Ascending aorta (tissue), 2 donors: ENCODE measurements at regions not wholly inside any gene's neighbourhood (a gene's known extent, or its start where the extent isn't known, plus 50 kb on each side); places are given as distances from the start of the nearest gene placed in this dataset.

Experiments used
- DNase-seq, 2 donors: peaks; one replicate each; pipeline ENCODE4 v3.0.0-alpha.2; 2019; ENCODE audit warnings: low spot score in 2 of 2
- H3K27ac ChIP-seq, 2 donors: fragments of 200-600 bp; sonication (generic); one replicate each; pipeline ENCODE4 v1.5.1; 2016 to 2017; ENCODE audit warnings: mild to moderate bottlenecking in 1 of 2
- H3K27me3 ChIP-seq: fragments of 200-600 bp; sonication (generic); one replicate; pipeline ENCODE4 v1.5.1; 2017
- H3K36me3 ChIP-seq, 2 donors: fragments of 200-600 bp; sonication (generic); one replicate each; pipeline ENCODE4 v1.5.1; 2016
- H3K4me1 ChIP-seq, 2 donors: fragments of 200-600 bp; sonication (generic); one replicate each; pipeline ENCODE4 v1.5.1; 2016 to 2017; ENCODE audit warnings: mild to moderate bottlenecking in 1 of 2
- H3K4me3 ChIP-seq, 2 donors: fragments of 200-600 bp; sonication (generic); one replicate each; pipeline ENCODE4 v1.5.1; 2016 to 2017; ENCODE audit warnings: mild to moderate bottlenecking in 1 of 2
- H3K9me3 ChIP-seq, 2 donors: fragments of 200-600 bp; sonication (generic); one replicate each; pipeline ENCODE4 v1.5.1; 2016
- CTCF ChIP-seq, 3 experiments: fragments of 200-600 bp in 2 of 3; fragments of 450-650 bp in 1 of 3; sonication (generic) in 2 of 3; IDR thresholded peaks; one replicate each; pipeline ENCODE4 v1.5.1; 2016 to 2019; ENCODE audit warnings: antibody characterized with exemption in 3 of 3, mild to moderate bottlenecking in 1 of 3, moderate library complexity in 1 of 3
- intact Hi-C: fragments of 100-400 bp; cut with DNase I; formaldehyde crosslinking; loops from one replicate; pipeline ENCODE4 v1.15.1; 2023

GRCh38 chr5:12217039-12217438, 312.8 kb upstream of the CTNND2 start:
- Histone ChIP-seq H3K27me3 (no peaks in the 10 kb centered on the region), H3K4me1 (no peaks in the 10 kb centered on the region), H3K36me3 (no peaks in the 10 kb centered on the region), H3K4me3 (no peak overlapping the region), H3K9me3 (no peaks in the 10 kb centered on the region), H3K27ac (no peak overlapping the region)
- no peak for TF ChIP-seq CTCF (IDR thresholded peaks at IDR 0.05)
- intact Hi-C loops, result no loop called here
- no peak for DNase-seq

DNA sequence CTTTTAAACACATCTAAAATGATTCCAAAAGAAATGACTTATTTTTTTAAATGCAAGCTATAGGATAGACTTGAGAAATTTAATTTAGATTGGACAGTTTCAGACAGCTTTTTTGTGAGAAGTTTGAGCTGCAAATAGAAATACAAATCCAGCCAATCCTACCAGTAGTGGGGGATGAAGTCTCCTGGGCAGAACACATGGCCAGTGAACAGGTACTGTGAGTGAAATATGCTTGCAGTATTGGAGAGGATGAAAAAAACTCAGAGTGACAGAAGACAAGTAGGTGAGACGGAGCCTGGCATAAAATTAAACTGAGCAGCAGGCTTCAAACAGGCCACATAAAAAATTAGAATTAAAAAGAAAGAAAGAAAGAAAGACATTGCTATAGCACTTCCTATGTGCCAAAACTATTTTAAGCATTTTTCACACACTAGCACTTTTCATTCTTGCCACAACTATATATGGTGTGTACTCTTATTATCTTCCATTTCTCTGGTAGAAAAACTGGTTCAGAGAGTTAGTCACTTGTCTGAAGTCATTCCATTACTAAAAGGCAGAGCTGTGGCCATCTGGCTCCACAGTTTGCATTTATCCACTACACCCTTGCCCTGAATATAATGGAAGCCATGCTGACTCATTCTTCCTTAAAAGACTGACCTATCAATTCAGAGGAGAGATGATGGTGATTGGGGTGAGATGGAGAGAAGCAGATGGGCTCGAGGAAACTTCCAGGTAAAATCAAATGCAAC, 310.2 kb upstream of the CTNND2 start:
- Histone ChIP-seq H3K4me1 (no peaks in the 10 kb centered on the region), H3K27me3 (no peaks in the 10 kb centered on the region), H3K9me3 (no peaks in the 10 kb centered on the region), H3K27ac (no peak overlapping the region), H3K4me3 (no peak overlapping the region), H3K36me3 (no peaks in the 10 kb centered on the region)
- TF ChIP-seq CTCF (IDR thresholded peaks at IDR 0.05), result no peak
- DNase-seq, result no peak
- intact Hi-C loops, result no loop called here

GRCh38 chr5:12208366-12209100, 304.3 kb upstream of the CTNND2 start:
- Histone ChIP-seq H3K4me1 (no peaks in the 10 kb centered on the region), H3K4me3 (no peak overlapping the region), H3K27ac (no peak overlapping the region), H3K36me3 (no peaks in the 10 kb centered on the region), H3K9me3 (no peaks in the 10 kb centered on the region), H3K27me3 (no peaks in the 10 kb centered on the region)
- DNase-seq, result no peak
- no peak for TF ChIP-seq CTCF (IDR thresholded peaks at IDR 0.05)
- intact Hi-C loops, result no loop called here

- Histone ChIP-seq H3K27me3 (no peaks in the 10 kb centered on the region), H3K9me3 (no peaks in the 10 kb centered on the region), H3K4me1 (no peaks in the 10 kb centered on the region), H3K27ac (no peak overlapping the region), H3K36me3 (no peaks in the 10 kb centered on the region), H3K4me3 (no peak overlapping the region)
- intact Hi-C loops, result no loop called here
- no peak for DNase-seq
- no peak for TF ChIP-seq CTCF (IDR thresholded peaks at IDR 0.05)
These were observed 300.5 kb upstream of the CTNND2 start for GRCh38 chr5:12204761-12205160.

DNA sequence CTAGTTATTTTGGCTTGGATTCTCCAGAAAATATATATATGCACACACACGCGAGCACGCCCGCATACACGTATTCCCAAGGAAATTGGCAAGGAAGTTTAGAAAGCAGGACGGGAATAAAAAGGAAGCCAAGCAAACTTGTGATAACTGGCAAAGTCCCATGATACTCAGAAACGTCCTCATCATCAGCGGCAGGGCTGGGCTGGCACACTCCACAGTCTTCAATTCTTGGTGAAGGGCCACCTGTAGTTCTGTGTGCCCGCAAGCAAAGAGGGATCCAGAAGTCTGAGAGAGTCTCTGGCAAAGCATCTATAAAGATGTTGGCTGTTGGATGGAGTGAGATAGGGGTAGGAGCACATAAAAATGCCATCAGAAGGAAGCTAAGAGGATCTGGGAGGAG, 289.3 kb upstream of the CTNND2 start:
- no peak for TF ChIP-seq CTCF (IDR thresholded peaks at IDR 0.05)

More for the DNA sequence above, 289.3 kb upstream of the CTNND2 start:
- Histone ChIP-seq H3K9me3 (no peaks in the 10 kb centered on the region), H3K4me1 (no peaks in the 10 kb centered on the region), H3K4me3 (no peak overlapping the region), H3K36me3 (no peaks in the 10 kb centered on the region), H3K27me3 (no peaks in the 10 kb centered on the region), H3K27ac (no peak overlapping the region)
- intact Hi-C loops, result no loop called here
- no peak for DNase-seq
